SKM-1 treated with dmso at 0.1 percent for 144 hours (cell line): ENCODE measurements at regions not wholly inside any gene's neighbourhood (a gene's known extent, or its start where the extent isn't known, plus 50 kb on each side); places are given as distances from the start of the nearest gene placed in this dataset.
A peak's percentile ranks its signal among the peaks of the same experiment; 100 is the strongest.
"Not testable (repeated sequence)": the region's sequence is repeated elsewhere in the genome, so short reads cannot be mapped to it uniquely, and the experiment has no call there.

Experiments
- DNase-seq: peaks from one replicate; lab custom pipeline; 2025; ENCODE audit not compliant: unreplicated experiment; lab: John Stamatoyannopoulos, UW

- no peak for DNase-seq
Observed at GRCh38 chr5:12095808-12096281, 191.6 kb upstream of the CTNND2 start.

GRCh38 chr5:12093586-12093985 is 189.3 kb upstream of the CTNND2 start:
- no peak for DNase-seq

- no peak for DNase-seq
Observed at GRCh38 chr5:12080761-12081160, 176.5 kb upstream of the CTNND2 start.

GRCh38 chr5:12078286-12078685 is 174.0 kb upstream of the CTNND2 start:
- not testable (repeated sequence) for DNase-seq

- DNase-seq: no peak
Observed at GRCh38 chr5:12073426-12073825, 169.2 kb upstream of the CTNND2 start.

GRCh38 chr5:12072441-12072840 is 168.2 kb upstream of the CTNND2 start:
- no peak for DNase-seq

- no peak for DNase-seq
Observed at GRCh38 chr5:12071455-12071854, 167.2 kb upstream of the CTNND2 start.

- DNase-seq: peak; percentile 12
Observed at GRCh38 chr5:12023614-12024241, 119.5 kb upstream of the CTNND2 start.

- no peak for DNase-seq
Observed at GRCh38 chr5:12022444-12022843, 118.2 kb upstream of the CTNND2 start.

GRCh38 chr5:12019306-12019705 is 115.1 kb upstream of the CTNND2 start:
- DNase-seq: no peak

GRCh38 chr5:12017007-12017406 is 112.8 kb upstream of the CTNND2 start:
- DNase-seq: no peak

- no peak for DNase-seq
Observed at GRCh38 chr5:12016159-12016746, 112.0 kb upstream of the CTNND2 start.

- no peak for DNase-seq
Observed at GRCh38 chr5:12013351-12013750, 109.1 kb upstream of the CTNND2 start.

GRCh38 chr5:12003680-12004079 is 99.4 kb upstream of the CTNND2 start:
- no peak for DNase-seq

GRCh38 chr5:11998397-11998796 is 94.2 kb upstream of the CTNND2 start:
- no peak for DNase-seq

- no peak for DNase-seq
Observed at GRCh38 chr5:11997942-11998341, 93.7 kb upstream of the CTNND2 start.

- no peak for DNase-seq
Observed at GRCh38 chr5:11992518-11992917, 88.3 kb upstream of the CTNND2 start.

GRCh38 chr5:11985993-11986392 is 81.7 kb upstream of the CTNND2 start:
- peak; percentile 3 for DNase-seq

- no peak for DNase-seq
Observed at GRCh38 chr5:11984196-11984595, 80.0 kb upstream of the CTNND2 start.

GRCh38 chr5:11981986-11982385 is 77.7 kb upstream of the CTNND2 start:
- no peak for DNase-seq

GRCh38 chr5:11977904-11978303 is 73.7 kb upstream of the CTNND2 start:
- DNase-seq: no peak

GRCh38 chr5:11973469-11973868 is 69.2 kb upstream of the CTNND2 start:
- no peak for DNase-seq

- no peak for DNase-seq
Observed at GRCh38 chr5:11963227-11963626, 59.0 kb upstream of the CTNND2 start.
